Suprapubic skin (tissue), 4 donors: ENCODE measurements at regions not wholly inside any gene's neighbourhood (a gene's known extent, or its start where the extent isn't known, plus 50 kb on each side); places are given as distances from the start of the nearest gene placed in this dataset.

ENCODE experiments used
- CTCF ChIP-seq, 2 donors: fragments of 200-600 bp in 1 of 2; fragments of 450-650 bp in 1 of 2; sonication (generic) in 1 of 2; IDR thresholded peaks; one replicate each; pipeline ENCODE4 v1.5.1; 2016 to 2019; ENCODE audit warnings: antibody characterized with exemption in 2 of 2, mild to moderate bottlenecking in 1 of 2, moderate library complexity in 1 of 2
- EP300 ChIP-seq: sonication (generic); formaldehyde crosslinking; IDR thresholded peaks from one replicate; pipeline ENCODE4 v1.6.1; 2017; ENCODE audit warnings: antibody characterized with exemption
- POLR2A ChIP-seq, 2 donors: fragments of 450-650 bp; IDR thresholded peaks; one replicate each; pipeline ENCODE4 v1.6.1; 2017; ENCODE audit warnings: antibody characterized with exemption in 2 of 2, mild to moderate bottlenecking in 2 of 2, moderate library complexity in 2 of 2
- POLR2AphosphoS5 ChIP-seq, 3 donors: sonication (generic); formaldehyde crosslinking; IDR thresholded peaks; one replicate each; pipeline ENCODE4 v1.6.1; 2017; ENCODE audit warnings: antibody characterized with exemption in 3 of 3

- TF ChIP-seq POLR2A (IDR thresholded peaks at IDR 0.05): no peak
- TF ChIP-seq CTCF (IDR thresholded peaks at IDR 0.05): no peak
- TF ChIP-seq POLR2AphosphoS5 (IDR thresholded peaks at IDR 0.05): no peak
- TF ChIP-seq EP300: no peak
These were observed 160.0 kb downstream of the LRRC30 start for GRCh38 chr18:7390731-7391492.
